ENCODE measurements at regions not wholly inside any gene's neighbourhood (a gene's known extent, or its start where the extent isn't known, plus 50 kb on each side); places are given as distances from the start of the nearest gene placed in this dataset.

DNA sequence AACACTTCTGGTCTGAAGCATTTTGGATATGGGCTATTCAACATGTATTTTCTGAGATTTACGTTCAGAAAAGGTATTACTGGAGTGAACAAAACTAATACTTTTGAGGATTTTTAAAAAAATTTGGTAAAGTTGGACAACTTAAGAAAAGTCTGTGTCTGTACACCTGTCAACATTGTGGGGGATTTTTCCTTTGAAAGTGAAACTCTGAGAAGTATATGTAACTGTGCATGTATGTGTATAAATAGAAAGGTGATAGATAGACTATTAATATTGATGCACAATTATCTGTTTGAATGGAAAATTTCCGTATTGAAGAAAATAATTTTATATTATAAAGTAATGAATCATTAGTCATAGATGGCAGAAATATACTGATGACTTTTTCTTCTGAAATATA lies 312.8 kb upstream of the MDGA2 start:
- TF ChIP-seq, protein P1, sequence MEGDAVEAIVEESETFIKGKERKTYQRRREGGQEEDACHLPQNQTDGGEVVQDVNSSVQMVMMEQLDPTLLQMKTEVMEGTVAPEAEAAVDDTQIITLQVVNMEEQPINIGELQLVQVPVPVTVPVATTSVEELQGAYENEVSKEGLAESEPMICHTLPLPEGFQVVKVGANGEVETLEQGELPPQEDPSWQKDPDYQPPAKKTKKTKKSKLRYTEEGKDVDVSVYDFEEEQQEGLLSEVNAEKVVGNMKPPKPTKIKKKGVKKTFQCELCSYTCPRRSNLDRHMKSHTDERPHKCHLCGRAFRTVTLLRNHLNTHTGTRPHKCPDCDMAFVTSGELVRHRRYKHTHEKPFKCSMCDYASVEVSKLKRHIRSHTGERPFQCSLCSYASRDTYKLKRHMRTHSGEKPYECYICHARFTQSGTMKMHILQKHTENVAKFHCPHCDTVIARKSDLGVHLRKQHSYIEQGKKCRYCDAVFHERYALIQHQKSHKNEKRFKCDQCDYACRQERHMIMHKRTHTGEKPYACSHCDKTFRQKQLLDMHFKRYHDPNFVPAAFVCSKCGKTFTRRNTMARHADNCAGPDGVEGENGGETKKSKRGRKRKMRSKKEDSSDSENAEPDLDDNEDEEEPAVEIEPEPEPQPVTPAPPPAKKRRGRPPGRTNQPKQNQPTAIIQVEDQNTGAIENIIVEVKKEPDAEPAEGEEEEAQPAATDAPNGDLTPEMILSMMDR (IDR thresholded peaks at IDR 0.05): no peak
- TF ChIP-seq POLR2A (IDR thresholded peaks at IDR 0.05): no peak

Data from ovary (tissue), 3 donors.